LNCAP (cell line): ENCODE measurements at regions not wholly inside any gene's neighbourhood (a gene's known extent, or its start where the extent isn't known, plus 50 kb on each side); places are given as distances from the start of the nearest gene placed in this dataset.

ENCODE experiments used
- TF ChIP-seq, protein P1 (sequence below): fragments of 450-650 bp; IDR thresholded peaks from 2 replicates; pipeline ENCODE4 v1.5.1; 2017; ENCODE audit warnings: mild to moderate bottlenecking

DNA sequence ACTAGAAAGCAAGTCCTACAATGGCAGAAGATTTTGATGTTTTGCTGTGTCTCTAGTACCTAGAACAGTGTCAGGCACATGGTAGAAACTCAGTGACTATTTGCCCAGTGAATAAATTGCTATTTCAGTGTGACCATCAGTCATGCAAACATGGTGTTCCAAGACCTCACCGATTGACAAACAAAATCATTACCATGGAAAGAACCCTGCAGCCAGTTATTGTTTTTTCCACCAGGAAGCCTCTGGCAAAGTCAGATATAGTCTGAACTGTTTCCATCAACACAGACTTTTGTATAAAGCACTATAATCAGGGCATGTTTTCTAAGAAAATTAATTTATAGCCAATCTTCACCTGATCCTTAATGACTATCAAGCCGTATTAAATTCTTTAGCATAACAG, 97.3 kb upstream of the RASSF8 start:
- TF ChIP-seq, protein P1, sequence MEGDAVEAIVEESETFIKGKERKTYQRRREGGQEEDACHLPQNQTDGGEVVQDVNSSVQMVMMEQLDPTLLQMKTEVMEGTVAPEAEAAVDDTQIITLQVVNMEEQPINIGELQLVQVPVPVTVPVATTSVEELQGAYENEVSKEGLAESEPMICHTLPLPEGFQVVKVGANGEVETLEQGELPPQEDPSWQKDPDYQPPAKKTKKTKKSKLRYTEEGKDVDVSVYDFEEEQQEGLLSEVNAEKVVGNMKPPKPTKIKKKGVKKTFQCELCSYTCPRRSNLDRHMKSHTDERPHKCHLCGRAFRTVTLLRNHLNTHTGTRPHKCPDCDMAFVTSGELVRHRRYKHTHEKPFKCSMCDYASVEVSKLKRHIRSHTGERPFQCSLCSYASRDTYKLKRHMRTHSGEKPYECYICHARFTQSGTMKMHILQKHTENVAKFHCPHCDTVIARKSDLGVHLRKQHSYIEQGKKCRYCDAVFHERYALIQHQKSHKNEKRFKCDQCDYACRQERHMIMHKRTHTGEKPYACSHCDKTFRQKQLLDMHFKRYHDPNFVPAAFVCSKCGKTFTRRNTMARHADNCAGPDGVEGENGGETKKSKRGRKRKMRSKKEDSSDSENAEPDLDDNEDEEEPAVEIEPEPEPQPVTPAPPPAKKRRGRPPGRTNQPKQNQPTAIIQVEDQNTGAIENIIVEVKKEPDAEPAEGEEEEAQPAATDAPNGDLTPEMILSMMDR: no peak

DNA sequence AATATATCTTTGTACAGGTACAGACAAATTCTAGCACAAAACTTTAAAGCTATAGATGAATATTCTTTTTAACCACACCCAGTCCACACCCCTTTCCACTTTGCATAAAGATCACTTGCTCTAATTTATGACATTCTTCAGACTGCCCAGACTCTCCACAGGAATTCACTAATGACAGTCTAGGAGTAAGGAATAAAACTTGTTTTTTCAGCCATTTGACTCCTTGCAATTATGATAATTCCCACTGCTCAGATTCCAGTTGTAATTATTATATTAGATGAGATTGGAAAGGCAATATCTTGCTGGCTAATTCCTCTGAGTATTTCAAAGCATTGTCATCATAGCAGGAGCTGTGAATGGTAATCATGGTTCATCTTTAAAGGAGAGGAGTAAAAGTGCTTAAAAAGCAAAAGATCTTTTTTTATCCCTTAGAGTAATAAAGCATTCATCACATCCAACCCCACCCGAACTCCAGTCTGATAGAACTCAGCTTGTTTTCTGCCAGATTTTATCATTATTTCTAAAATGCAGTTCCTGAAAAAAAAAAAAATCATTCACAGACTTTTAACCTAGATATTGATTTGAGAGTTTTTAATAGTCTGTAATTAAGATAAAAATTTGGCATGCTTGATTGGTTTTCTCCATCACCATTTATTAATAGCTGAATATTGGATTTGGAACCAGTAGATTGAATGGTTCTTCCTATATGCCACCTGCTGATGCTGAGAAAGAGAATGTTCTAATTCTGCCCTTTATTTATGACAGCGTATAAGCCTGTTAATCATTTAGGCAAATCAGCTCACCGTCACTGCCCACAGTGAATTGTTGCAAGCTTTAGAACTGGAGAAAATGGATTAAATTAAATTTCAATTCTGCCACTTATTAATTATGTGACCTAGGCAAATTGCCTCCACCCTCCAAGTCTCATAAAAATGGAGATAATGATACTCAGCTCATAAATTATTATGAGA, 93.9 kb upstream of the RASSF8 start:
- TF ChIP-seq, protein P1: no peak

GRCh38 chr12:25866586-25867378, 91.7 kb upstream of the RASSF8 start:
- TF ChIP-seq, protein P1: no peak

DNA sequence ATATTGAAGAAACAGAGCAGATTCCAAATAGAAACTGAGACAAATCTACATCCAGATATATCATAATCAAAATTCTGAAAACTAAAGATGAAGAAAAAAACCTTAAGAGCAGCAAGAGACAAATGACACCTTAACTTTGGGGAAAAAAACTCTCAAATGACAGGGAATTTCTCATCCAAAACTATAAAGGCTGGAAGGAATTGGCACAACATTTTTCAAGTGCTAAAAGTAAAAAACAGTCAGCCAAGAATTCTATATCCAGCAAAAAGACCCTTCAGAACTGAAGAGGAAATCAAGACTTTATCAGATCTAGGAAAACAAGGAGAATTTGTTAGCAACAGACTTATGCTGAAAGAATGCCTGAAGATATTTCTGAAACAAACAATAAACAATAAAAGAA, 90.3 kb upstream of the RASSF8 start:
- TF ChIP-seq, protein P1: no peak

DNA sequence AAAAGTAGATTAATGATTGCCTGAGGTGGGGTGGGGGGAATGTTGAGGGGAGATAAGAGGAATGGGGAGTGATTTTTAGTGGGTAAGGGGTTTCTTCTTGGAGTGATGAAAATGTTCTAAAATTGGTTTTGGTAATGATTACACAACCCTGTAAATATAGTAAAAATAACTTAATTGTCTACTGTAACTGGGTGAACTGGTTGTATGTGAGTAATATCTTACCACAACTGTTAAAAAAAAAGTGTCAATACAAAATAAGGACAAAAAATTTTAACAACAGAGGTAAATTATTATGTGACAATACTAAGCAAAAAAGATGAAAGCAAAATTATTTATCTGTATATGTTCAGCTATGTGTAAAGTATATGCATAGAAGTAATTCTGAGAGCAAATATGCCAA, 86.3 kb upstream of the RASSF8 start:
- TF ChIP-seq, protein P1: no peak

- TF ChIP-seq, protein P1: no peak
Measured at GRCh38 chr12:25875661-25876060, 82.8 kb upstream of the RASSF8 start.

DNA sequence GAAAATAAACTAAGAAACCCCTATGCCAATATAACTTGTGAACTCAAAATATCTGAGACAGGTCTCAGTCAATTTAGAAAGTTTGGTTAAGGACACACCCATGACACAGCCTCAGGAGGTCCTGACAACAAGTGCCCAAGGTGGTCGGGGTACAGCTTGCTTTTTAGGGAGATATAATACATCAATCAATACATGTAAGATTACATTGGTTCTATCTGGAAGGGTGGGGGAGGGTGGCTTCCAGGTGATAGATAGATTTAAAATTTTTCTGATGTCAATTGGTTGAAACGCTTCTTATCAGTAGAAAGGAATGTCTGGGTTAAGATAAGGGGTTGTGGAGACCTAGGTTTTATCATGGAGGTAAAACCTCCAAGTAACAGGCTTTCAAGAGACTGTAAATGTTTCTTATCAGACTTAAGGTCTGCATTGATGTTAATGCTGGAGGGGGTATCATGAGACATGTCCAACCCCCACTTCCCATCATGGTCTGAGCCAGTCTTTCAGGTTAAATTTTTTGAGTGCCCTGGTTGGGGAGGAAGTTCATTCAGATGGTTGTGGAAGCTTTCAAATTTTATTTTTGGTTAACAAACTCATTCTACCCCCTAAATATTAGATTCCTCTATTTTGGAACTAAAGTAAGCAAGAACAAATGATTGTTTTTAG, 82.0 kb upstream of the RASSF8 start:
- TF ChIP-seq, protein P1: no peak
